ENCODE measurements at regions not wholly inside any gene's neighbourhood (a gene's known extent, or its start where the extent isn't known, plus 50 kb on each side); places are given as distances from the start of the nearest gene placed in this dataset.

- no peak overlapping the region for H3K4me3 ChIP-seq
- TF ChIP-seq CTCF (IDR thresholded peaks at IDR 0.05; ENCODE audit: low read depth, low read length) = no peak
- DNase-seq (ENCODE audit: low read depth in 1 of 2, low spot score in 1 of 2) = no peak
- H3K27me3 ChIP-seq = no peaks in the 10 kb centered on the region
- no peaks in the 10 kb centered on the region for H3K4me1 ChIP-seq (ENCODE audit: low read depth)
- H3K27ac ChIP-seq = no peak overlapping the region
- H3K9me3 ChIP-seq (ENCODE audit: low read depth) = no peaks in the 10 kb centered on the region
- no peaks in the 10 kb centered on the region for H3K36me3 ChIP-seq
Observed at GRCh38 chr1:106548726-106549125, 507.7 kb upstream of the PRMT6 start.

- H3K4me3 ChIP-seq = no peak overlapping the region
- H3K27me3 ChIP-seq = no peaks in the 10 kb centered on the region
- no peaks in the 10 kb centered on the region for H3K4me1 ChIP-seq (ENCODE audit: low read depth)
- H3K27ac ChIP-seq = no peak overlapping the region
- H3K9me3 ChIP-seq (ENCODE audit: low read depth) = no peaks in the 10 kb centered on the region
- no peak for DNase-seq (ENCODE audit: low read depth in 1 of 2, low spot score in 1 of 2)
- TF ChIP-seq CTCF (IDR thresholded peaks at IDR 0.05; ENCODE audit: low read depth, low read length) = no peak
- H3K36me3 ChIP-seq = no peaks in the 10 kb centered on the region
Observed at GRCh38 chr1:106554294-106554693, 502.2 kb upstream of the PRMT6 start.

- Histone ChIP-seq H3K4me3 (no peak overlapping the region), H3K9me3 (ENCODE audit: low read depth) (no peaks in the 10 kb centered on the region), H3K36me3 (no peaks in the 10 kb centered on the region), H3K27ac (no peak overlapping the region), H3K4me1 (ENCODE audit: low read depth) (no peaks in the 10 kb centered on the region), H3K27me3 (no peaks in the 10 kb centered on the region)
- no peak for DNase-seq (ENCODE audit: low read depth in 1 of 2, low spot score in 1 of 2)
- no peak for TF ChIP-seq CTCF (IDR thresholded peaks at IDR 0.05; ENCODE audit: low read depth, low read length)
Observed at GRCh38 chr1:106555571-106555970, 500.9 kb upstream of the PRMT6 start.

GRCh38 chr1:106564192-106564591, 492.3 kb upstream of the PRMT6 start:
- no peak for DNase-seq (ENCODE audit: low read depth in 1 of 2, low spot score in 1 of 2)
- no peak for TF ChIP-seq CTCF (IDR thresholded peaks at IDR 0.05; ENCODE audit: low read depth, low read length)
- H3K36me3 ChIP-seq = no peaks in the 10 kb centered on the region
- no peaks in the 10 kb centered on the region for H3K27me3 ChIP-seq
- no peaks in the 10 kb centered on the region for H3K4me1 ChIP-seq (ENCODE audit: low read depth)
- no peaks in the 10 kb centered on the region for H3K9me3 ChIP-seq (ENCODE audit: low read depth)
- H3K27ac ChIP-seq = no peak overlapping the region
- H3K4me3 ChIP-seq = no peak overlapping the region

- Histone ChIP-seq H3K27ac (no peak overlapping the region), H3K27me3 (no peaks in the 10 kb centered on the region), H3K4me3 (no peak overlapping the region), H3K9me3 (ENCODE audit: low read depth) (no peaks in the 10 kb centered on the region), H3K4me1 (ENCODE audit: low read depth) (no peaks in the 10 kb centered on the region), H3K36me3 (no peaks in the 10 kb centered on the region)
- TF ChIP-seq CTCF (IDR thresholded peaks at IDR 0.05; ENCODE audit: low read depth, low read length) = no peak
- DNase-seq (ENCODE audit: low read depth in 1 of 2, low spot score in 1 of 2) = no peak
Observed at GRCh38 chr1:106568201-106568974, 488.1 kb upstream of the PRMT6 start.

Measured in cardiac muscle cell (in vitro differentiated cells and primary cell).